ENCODE measurements at regions not wholly inside any gene's neighbourhood (a gene's known extent, or its start where the extent isn't known, plus 50 kb on each side); places are given as distances from the start of the nearest gene placed in this dataset.

DNA sequence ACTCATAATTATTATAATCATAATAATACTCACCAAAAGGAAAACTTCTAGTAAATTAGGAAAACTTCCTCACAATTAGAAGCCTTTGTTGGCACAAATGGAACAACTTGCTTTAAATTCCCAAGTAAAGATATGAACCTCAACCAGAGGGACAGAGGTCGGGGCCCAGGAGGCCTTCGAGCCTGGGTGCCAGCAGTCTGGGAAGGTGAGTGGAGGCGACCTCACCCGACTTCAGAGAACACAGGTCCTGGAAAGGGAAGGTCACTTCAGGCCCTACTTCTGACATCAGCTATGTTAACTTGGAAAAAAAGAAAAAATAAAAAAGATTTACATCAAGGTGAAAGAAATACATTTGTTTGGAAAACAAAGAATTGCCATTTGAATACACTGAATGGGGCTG lies 350.0 kb upstream of the MYT1L start:
- intact Hi-C loops (cut with DNase I), result no loop called here
- ATAC-seq (no peak), DNase-seq (no peak)
- WGBS, 2 donors, result 69 to 73% methylated on average over 4 of the region's 4 CpGs
- Histone ChIP-seq H3K4me1 (no peaks in the 10 kb centered on the region), H3K36me3 (replicated peaks in 1 of 2; ENCODE audit: insufficient read depth in 1 of 2, low read depth in 2 of 2) (no peaks in the 10 kb centered on the region), H3K9me3 (no peaks in the 10 kb centered on the region), H3K27ac (no peak overlapping the region), H3K27me3 (no peaks in the 10 kb centered on the region), H3K4me3 (no peak overlapping the region)
- no peak for TF ChIP-seq POLR2A (IDR thresholded peaks at IDR 0.05)
- TF ChIP-seq, protein P1, sequence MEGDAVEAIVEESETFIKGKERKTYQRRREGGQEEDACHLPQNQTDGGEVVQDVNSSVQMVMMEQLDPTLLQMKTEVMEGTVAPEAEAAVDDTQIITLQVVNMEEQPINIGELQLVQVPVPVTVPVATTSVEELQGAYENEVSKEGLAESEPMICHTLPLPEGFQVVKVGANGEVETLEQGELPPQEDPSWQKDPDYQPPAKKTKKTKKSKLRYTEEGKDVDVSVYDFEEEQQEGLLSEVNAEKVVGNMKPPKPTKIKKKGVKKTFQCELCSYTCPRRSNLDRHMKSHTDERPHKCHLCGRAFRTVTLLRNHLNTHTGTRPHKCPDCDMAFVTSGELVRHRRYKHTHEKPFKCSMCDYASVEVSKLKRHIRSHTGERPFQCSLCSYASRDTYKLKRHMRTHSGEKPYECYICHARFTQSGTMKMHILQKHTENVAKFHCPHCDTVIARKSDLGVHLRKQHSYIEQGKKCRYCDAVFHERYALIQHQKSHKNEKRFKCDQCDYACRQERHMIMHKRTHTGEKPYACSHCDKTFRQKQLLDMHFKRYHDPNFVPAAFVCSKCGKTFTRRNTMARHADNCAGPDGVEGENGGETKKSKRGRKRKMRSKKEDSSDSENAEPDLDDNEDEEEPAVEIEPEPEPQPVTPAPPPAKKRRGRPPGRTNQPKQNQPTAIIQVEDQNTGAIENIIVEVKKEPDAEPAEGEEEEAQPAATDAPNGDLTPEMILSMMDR (IDR thresholded peaks at IDR 0.05), result no peak

DNA sequence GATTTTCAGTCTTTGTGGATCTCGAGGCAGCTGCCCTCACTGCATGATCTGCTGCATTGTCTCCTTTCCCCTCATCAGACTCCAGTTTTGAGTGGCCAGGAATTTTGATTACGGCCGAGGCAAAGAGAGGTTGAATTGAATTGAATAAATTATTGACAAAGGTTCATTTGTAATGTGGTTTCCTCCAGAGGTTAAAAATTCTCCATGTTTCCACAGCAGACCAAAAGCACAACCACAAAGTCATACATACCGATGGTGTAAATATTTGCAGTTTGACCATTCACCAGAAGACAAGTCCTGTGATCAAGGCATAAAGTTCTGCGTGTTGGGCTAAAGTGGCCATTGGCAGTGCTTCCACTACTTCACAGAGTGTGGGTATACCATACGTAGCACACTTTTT lies 343.8 kb upstream of the MYT1L start:
- Histone ChIP-seq H3K27me3 (no peaks in the 10 kb centered on the region), H3K36me3 (replicated peaks in 1 of 2; ENCODE audit: insufficient read depth in 1 of 2, low read depth in 2 of 2) (no peaks in the 10 kb centered on the region), H3K27ac (no peak overlapping the region), H3K4me3 (no peak overlapping the region), H3K4me1 (no peaks in the 10 kb centered on the region), H3K9me3 (no peaks in the 10 kb centered on the region)
- intact Hi-C loops (cut with DNase I), result no loop called here
- ATAC-seq, result no peak
- TF ChIP-seq, protein P1 (IDR thresholded peaks at IDR 0.05), result no peak
- TF ChIP-seq POLR2A (IDR thresholded peaks at IDR 0.05), result no peak
- no peak for DNase-seq
- WGBS, 2 donors, result 32 to 45% methylated on average over 6 of the region's 6 CpGs

DNA sequence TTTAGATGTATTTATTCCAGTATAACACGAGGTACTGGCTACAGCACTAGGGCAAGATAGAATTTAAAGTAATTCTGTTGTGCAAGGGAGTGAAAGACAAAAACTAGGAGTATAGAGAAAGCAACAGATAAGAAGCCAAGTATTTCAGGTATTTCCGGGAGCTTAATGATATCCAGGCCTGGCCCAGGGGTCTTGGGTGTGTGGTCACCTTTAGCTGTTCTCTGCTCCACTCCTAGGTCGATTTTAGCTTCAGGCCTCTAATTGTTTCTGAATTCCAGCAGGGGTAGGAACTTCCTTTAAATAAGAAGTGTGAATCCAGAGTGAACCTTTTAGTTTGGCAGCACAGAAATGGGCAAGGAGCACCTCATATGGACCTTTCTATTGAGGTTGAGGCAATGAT lies 342.3 kb upstream of the MYT1L start:
- Histone ChIP-seq H3K36me3 (replicated peaks in 1 of 2; ENCODE audit: insufficient read depth in 1 of 2, low read depth in 2 of 2) (no peaks in the 10 kb centered on the region), H3K4me3 (no peak overlapping the region), H3K9me3 (no peaks in the 10 kb centered on the region), H3K27ac (no peak overlapping the region), H3K4me1 (no peaks in the 10 kb centered on the region), H3K27me3 (no peaks in the 10 kb centered on the region)
- WGBS, 2 donors, result 56 to 61% methylated on average over 3 of the region's 3 CpGs
- no peak for TF ChIP-seq POLR2A (IDR thresholded peaks at IDR 0.05)
- TF ChIP-seq, protein P1 (IDR thresholded peaks at IDR 0.05), result no peak
- ATAC-seq (no peak), DNase-seq (no peak)
- intact Hi-C loops (cut with DNase I), result no loop called here

DNA sequence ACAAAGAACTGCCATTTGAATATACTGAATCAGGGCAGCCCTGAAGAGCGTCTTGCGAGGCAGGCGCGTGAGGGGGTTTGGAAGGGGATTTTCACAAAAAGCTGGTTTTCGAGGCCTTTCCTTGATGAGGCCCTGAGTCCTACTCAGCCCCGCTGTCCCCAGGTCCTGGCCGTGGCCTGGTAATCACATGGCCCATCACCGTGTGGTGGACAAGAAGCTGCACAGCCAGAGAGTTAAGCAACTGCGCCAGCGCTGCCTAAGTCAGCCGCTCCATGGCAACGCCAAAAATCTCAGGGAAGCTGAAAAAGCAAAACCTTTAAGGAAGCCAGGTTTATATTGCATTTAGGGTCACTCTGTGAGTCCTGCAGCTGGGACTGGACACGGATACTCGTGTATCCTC lies 341.2 kb upstream of the MYT1L start:
- Histone ChIP-seq H3K27me3 (no peaks in the 10 kb centered on the region), H3K9me3 (no peaks in the 10 kb centered on the region), H3K27ac (no peak overlapping the region), H3K4me1 (no peaks in the 10 kb centered on the region), H3K36me3 (replicated peaks in 1 of 2; ENCODE audit: insufficient read depth in 1 of 2, low read depth in 2 of 2) (no peaks in the 10 kb centered on the region), H3K4me3 (no peak overlapping the region)
- TF ChIP-seq POLR2A (IDR thresholded peaks at IDR 0.05), result no peak
- TF ChIP-seq, protein P1 (IDR thresholded peaks at IDR 0.05), result no peak
- 83 to 93% methylated on average over 14 of the region's 14 CpGs for WGBS, 2 donors
- intact Hi-C loops (cut with DNase I), result no loop called here
- no peak for DNase-seq
- ATAC-seq, result no peak

DNA sequence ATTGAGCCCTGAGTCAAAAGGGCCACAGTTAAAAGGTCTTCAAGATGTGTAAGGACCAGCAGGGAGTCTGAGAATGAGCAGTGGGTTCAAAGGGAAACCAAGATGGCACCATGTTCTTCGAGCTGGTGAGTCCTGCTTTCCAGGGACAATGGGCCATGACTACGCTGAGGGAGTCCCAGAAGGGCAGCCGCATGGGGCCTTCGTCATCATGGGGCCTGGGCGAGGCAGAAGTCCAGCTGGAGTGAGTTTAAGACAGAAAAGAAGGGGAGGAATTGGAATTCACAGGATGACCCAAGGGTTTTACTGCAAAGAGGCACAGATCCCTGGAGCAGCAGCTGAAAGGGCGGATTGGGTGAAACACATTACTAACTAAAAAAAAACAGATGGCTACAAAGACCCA lies 340.8 kb upstream of the MYT1L start:
- H3K27ac ChIP-seq, result no peak overlapping the region
- no peaks in the 10 kb centered on the region for H3K9me3 ChIP-seq
- H3K36me3 ChIP-seq (replicated peaks in 1 of 2; ENCODE audit: insufficient read depth in 1 of 2, low read depth in 2 of 2), result no peaks in the 10 kb centered on the region
- no peaks in the 10 kb centered on the region for H3K4me1 ChIP-seq
- WGBS, 2 donors, result 84 to 86% methylated on average over 6 of the region's 6 CpGs
- DNase-seq (no peak), ATAC-seq (no peak)
- no peak overlapping the region for H3K4me3 ChIP-seq
- TF ChIP-seq, protein P1 (IDR thresholded peaks at IDR 0.05), result no peak
- TF ChIP-seq POLR2A (IDR thresholded peaks at IDR 0.05), result no peak
- H3K27me3 ChIP-seq, result no peaks in the 10 kb centered on the region
- intact Hi-C loops (cut with DNase I), result no loop called here

All from body of pancreas (tissue), 4 donors.